OCI-LY1 (cell line): ENCODE measurements at regions not wholly inside any gene's neighbourhood (a gene's known extent, or its start where the extent isn't known, plus 50 kb on each side); places are given as distances from the start of the nearest gene placed in this dataset.

ENCODE experiments used
- H2AFZ ChIP-seq: fragments of 200-600 bp; sonication (generic), shearing (Covaris generic); 2 replicates; pipeline ENCODE4 v1.6.0; 2014; ENCODE audit warnings: antibody characterized with exemption, mild to moderate bottlenecking, low read length
- H3F3A ChIP-seq: fragments of 200-600 bp; sonication (generic), shearing (Covaris generic); 2 replicates; pipeline ENCODE4 v1.6.0; 2014; ENCODE audit warnings: mild to moderate bottlenecking, antibody characterized with exemption, low read length, moderate library complexity; ENCODE audit not compliant: insufficient read depth
- H3K27ac ChIP-seq: fragments of 200-600 bp; sonication (generic); 2 replicates; pipeline ENCODE4 v1.5.1; 2014; ENCODE audit warnings: low read length, mixed run types, mild to moderate bottlenecking, low read depth; ENCODE audit not compliant: poor library complexity, severe bottlenecking
- H3K27me3 ChIP-seq: fragments of 200-600 bp; sonication (generic); 2 replicates; pipeline ENCODE4 v1.6.0; 2014; ENCODE audit warnings: antibody characterized with exemption, mild to moderate bottlenecking, low read length, moderate library complexity; ENCODE audit not compliant: insufficient read depth
- H3K36me3 ChIP-seq: fragments of 200-600 bp; sonication (generic); 2 replicates; pipeline ENCODE4 v1.6.1; 2014; ENCODE audit warnings: mild to moderate bottlenecking, antibody characterized with exemption, low read length, moderate library complexity, mixed read lengths; ENCODE audit not compliant: insufficient read depth
- H3K4me1 ChIP-seq: fragments of 200-600 bp; sonication (generic); 2 replicates; pipeline ENCODE4 v1.5.1; 2014; ENCODE audit warnings: mild to moderate bottlenecking, low read length, moderate library complexity; ENCODE audit not compliant: insufficient read depth, severe bottlenecking
- H3K4me2 ChIP-seq: fragments of 200-600 bp; sonication (generic), shearing (Covaris generic); 2 replicates; pipeline ENCODE4 v1.6.1; 2014; ENCODE audit warnings: low read length
- H3K4me3 ChIP-seq: fragments of 200-600 bp; sonication (generic); 2 replicates; pipeline ENCODE4 v1.5.1; 2014; ENCODE audit warnings: low read length, low read depth, mild to moderate bottlenecking, mixed read lengths; ENCODE audit not compliant: poor library complexity, severe bottlenecking
- H3K79me2 ChIP-seq: fragments of 200-600 bp; shearing (Covaris generic); 2 replicates; pipeline ENCODE4 v1.6.1; 2016; ENCODE audit warnings: mixed run types, low read length, mixed read lengths; ENCODE audit not compliant: insufficient read depth
- H3K9ac ChIP-seq: fragments of 200-600 bp; sonication (generic), shearing (Covaris generic); 2 replicates; pipeline ENCODE4 v1.6.1; 2014; ENCODE audit warnings: mild to moderate bottlenecking, low read length, mixed read lengths
- H3K9me2 ChIP-seq: fragments of 200-600 bp; sonication (generic), shearing (Covaris generic); 2 replicates; pipeline ENCODE4 v1.6.1; 2014; ENCODE audit warnings: low read depth, mild to moderate bottlenecking, low read length, mixed read lengths
- H3K9me3 ChIP-seq: fragments of 200-600 bp; shearing (Covaris generic); 2 replicates; pipeline ENCODE4 v1.6.1; 2014; ENCODE audit warnings: low read length, mixed read lengths
- H4K20me1 ChIP-seq: fragments of 200-600 bp; sonication (generic), shearing (Covaris generic); 2 replicates; pipeline ENCODE4 v1.6.0; 2016; ENCODE audit warnings: mild to moderate bottlenecking, low read length; ENCODE audit not compliant: insufficient read depth
- EZH2 ChIP-seq: fragments of 200-600 bp; sonication (generic), shearing (Covaris generic); IDR thresholded peaks from 2 replicates; pipeline ENCODE4 v1.8.0; 2017; ENCODE audit warnings: borderline replicate concordance, mixed run types, mild to moderate bottlenecking, antibody characterized with exemption, low read length, moderate library complexity, mixed read lengths
- TF ChIP-seq, protein P1 (sequence below): fragments of 200-600 bp; sonication (generic), shearing (Covaris generic); IDR thresholded peaks from 2 replicates; pipeline ENCODE4 v1.5.1; 2017; ENCODE audit warnings: mild to moderate bottlenecking, antibody characterized with exemption, low read length, moderate library complexity, mixed read lengths

DNA sequence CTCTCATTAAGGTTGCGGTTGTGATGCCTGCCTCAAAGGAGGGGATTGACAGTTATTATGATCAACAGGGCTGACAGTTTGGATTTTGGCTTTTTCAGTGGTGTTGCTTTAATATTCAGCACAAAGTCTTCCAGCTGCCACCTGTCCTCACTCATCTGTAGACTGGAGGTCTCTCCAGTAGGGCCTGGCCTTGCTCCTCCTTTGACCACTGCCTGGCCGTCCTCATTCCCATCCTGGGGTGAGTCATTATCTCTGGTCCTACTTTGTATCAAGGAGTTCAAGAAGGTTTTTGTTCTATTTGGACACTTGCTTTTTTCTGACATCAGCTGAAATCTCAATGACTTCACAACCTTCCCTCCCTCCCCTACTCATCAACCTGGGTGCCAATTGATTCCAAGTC lies 95.1 kb upstream of the ZPLD1 start:
- Histone ChIP-seq H3K4me1 (no peaks in the 10 kb centered on the region), H3K36me3 (no peaks in the 10 kb centered on the region), H4K20me1 (no peaks in the 10 kb centered on the region), H3K9ac (no peak overlapping the region), H3K9me3 (no peaks in the 10 kb centered on the region), H3F3A (no peaks in the 10 kb centered on the region), H3K27me3 (no peaks in the 10 kb centered on the region), H3K27ac (no peak overlapping the region), H2AFZ (no peak overlapping the region), H3K4me2 (no peak overlapping the region), H3K9me2 (no peaks in the 10 kb centered on the region), H3K79me2 (no peaks in the 10 kb centered on the region), H3K4me3 (no peak overlapping the region)
- TF ChIP-seq EZH2 = no peak
- TF ChIP-seq, protein P1, sequence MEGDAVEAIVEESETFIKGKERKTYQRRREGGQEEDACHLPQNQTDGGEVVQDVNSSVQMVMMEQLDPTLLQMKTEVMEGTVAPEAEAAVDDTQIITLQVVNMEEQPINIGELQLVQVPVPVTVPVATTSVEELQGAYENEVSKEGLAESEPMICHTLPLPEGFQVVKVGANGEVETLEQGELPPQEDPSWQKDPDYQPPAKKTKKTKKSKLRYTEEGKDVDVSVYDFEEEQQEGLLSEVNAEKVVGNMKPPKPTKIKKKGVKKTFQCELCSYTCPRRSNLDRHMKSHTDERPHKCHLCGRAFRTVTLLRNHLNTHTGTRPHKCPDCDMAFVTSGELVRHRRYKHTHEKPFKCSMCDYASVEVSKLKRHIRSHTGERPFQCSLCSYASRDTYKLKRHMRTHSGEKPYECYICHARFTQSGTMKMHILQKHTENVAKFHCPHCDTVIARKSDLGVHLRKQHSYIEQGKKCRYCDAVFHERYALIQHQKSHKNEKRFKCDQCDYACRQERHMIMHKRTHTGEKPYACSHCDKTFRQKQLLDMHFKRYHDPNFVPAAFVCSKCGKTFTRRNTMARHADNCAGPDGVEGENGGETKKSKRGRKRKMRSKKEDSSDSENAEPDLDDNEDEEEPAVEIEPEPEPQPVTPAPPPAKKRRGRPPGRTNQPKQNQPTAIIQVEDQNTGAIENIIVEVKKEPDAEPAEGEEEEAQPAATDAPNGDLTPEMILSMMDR = no peak

DNA sequence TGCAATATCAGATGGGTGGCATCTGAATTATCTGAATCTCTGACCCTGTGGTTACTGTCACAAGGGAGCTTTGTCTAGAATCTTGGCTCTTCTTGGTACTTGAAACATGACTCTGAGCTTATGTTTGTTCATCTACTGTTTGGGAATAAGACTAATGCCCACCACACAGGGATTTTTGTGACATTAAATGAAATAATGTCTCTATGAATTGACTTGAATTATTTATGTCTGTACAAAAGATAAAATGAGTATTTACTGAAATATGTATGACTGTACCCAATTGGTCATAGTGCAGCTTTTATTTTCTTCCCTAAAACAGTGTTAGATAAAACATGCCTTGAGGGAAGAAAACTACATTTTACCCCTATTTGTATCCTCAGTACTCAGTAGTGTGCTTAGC lies 87.9 kb upstream of the ZPLD1 start:
- H3F3A ChIP-seq = no peaks in the 10 kb centered on the region
- no peaks in the 10 kb centered on the region for H4K20me1 ChIP-seq
- no peaks in the 10 kb centered on the region for H3K9me3 ChIP-seq
- H3K4me1 ChIP-seq = no peaks in the 10 kb centered on the region
- no peak overlapping the region for H3K4me2 ChIP-seq
- no peaks in the 10 kb centered on the region for H3K79me2 ChIP-seq
- H3K27me3 ChIP-seq = no peaks in the 10 kb centered on the region
- H3K27ac ChIP-seq = no peak overlapping the region
- TF ChIP-seq EZH2 = no peak
- TF ChIP-seq, protein P1 = no peak
- no peak overlapping the region for H3K4me3 ChIP-seq
- no peaks in the 10 kb centered on the region for H3K9me2 ChIP-seq
- no peak overlapping the region for H3K9ac ChIP-seq
- H3K36me3 ChIP-seq = no peaks in the 10 kb centered on the region
- no peak overlapping the region for H2AFZ ChIP-seq

DNA sequence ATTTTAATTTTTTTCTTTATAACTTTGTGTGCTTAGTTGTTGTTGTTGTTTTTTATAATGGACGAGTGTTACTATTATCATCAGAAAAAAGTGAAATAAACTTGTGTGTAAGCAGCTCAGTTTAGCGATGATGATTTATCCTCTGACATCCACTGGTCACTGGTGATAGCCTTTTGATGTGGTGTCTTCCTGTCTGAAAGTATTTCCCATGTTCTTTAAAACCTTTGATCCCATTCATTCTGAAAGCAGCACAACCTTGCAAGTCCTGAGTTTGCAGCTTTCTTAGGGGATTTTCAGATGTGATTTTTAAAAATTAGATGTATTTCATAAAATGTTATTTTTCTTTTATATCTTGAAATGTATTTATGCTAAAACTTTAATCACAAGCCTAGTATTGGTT lies 85.9 kb upstream of the ZPLD1 start:
- no peak overlapping the region for H3K4me2 ChIP-seq
- no peaks in the 10 kb centered on the region for H3K79me2 ChIP-seq
- no peak for TF ChIP-seq EZH2
- TF ChIP-seq, protein P1 = no peak
- no peaks in the 10 kb centered on the region for H3K27me3 ChIP-seq
- H2AFZ ChIP-seq = no peak overlapping the region
- no peaks in the 10 kb centered on the region for H3K36me3 ChIP-seq
- no peaks in the 10 kb centered on the region for H4K20me1 ChIP-seq
- H3K4me1 ChIP-seq = no peaks in the 10 kb centered on the region
- H3K27ac ChIP-seq = no peak overlapping the region
- no peaks in the 10 kb centered on the region for H3K9me2 ChIP-seq
- H3F3A ChIP-seq = no peaks in the 10 kb centered on the region
- no peak overlapping the region for H3K4me3 ChIP-seq
- H3K9ac ChIP-seq = no peak overlapping the region
- no peaks in the 10 kb centered on the region for H3K9me3 ChIP-seq
